ENCODE measurements at regions not wholly inside any gene's neighbourhood (a gene's known extent, or its start where the extent isn't known, plus 50 kb on each side); places are given as distances from the start of the nearest gene placed in this dataset.

GRCh38 chr4:152023674-152024073 is 262.9 kb upstream of the GATB start:
- H3K36me3 ChIP-seq (ENCODE audit: control insufficient read depth, insufficient read depth, low read length) = no peaks in the 10 kb centered on the region

GRCh38 chr4:152022543-152022942 is 261.7 kb upstream of the GATB start:
- Histone ChIP-seq H3K4me1 (ENCODE audit: control insufficient read depth, insufficient read depth, low read length) (no peaks in the 10 kb centered on the region), H3K27me3 (ENCODE audit: control insufficient read depth, insufficient read depth, low read length) (no peaks in the 10 kb centered on the region), H3K9ac (ENCODE audit: low read length) (no peak overlapping the region), H3K36me3 (ENCODE audit: control insufficient read depth, insufficient read depth, low read length) (no peaks in the 10 kb centered on the region), H3K27ac (ENCODE audit: low read depth, low read length) (no peak overlapping the region), H3K4me3 (ENCODE audit: low read length) (no peak overlapping the region)

More at GRCh38 chr4:152023674-152024073, 262.9 kb upstream of the GATB start:
- no peaks in the 10 kb centered on the region for H3K4me1 ChIP-seq (ENCODE audit: control insufficient read depth, insufficient read depth, low read length)
- no peaks in the 10 kb centered on the region for H3K27me3 ChIP-seq (ENCODE audit: control insufficient read depth, insufficient read depth, low read length)
- no peak overlapping the region for H3K27ac ChIP-seq (ENCODE audit: low read depth, low read length)
- H3K9ac ChIP-seq (ENCODE audit: low read length) = no peak overlapping the region
- H3K4me3 ChIP-seq (ENCODE audit: low read length) = no peak overlapping the region

- H3K4me3 ChIP-seq (ENCODE audit: low read length) = no peak overlapping the region
- no peak overlapping the region for H3K9ac ChIP-seq (ENCODE audit: low read length)
- H3K27me3 ChIP-seq (ENCODE audit: control insufficient read depth, insufficient read depth, low read length) = no peaks in the 10 kb centered on the region
- H3K27ac ChIP-seq (ENCODE audit: low read depth, low read length) = no peak overlapping the region
- H3K4me1 ChIP-seq (ENCODE audit: control insufficient read depth, insufficient read depth, low read length) = no peaks in the 10 kb centered on the region
- H3K36me3 ChIP-seq (ENCODE audit: control insufficient read depth, insufficient read depth, low read length) = no peaks in the 10 kb centered on the region
These were observed 261.1 kb upstream of the GATB start for GRCh38 chr4:152021788-152022438.

GRCh38 chr4:152020073-152020472 is 259.3 kb upstream of the GATB start:
- no peaks in the 10 kb centered on the region for H3K4me1 ChIP-seq (ENCODE audit: control insufficient read depth, insufficient read depth, low read length)
- H3K4me3 ChIP-seq (ENCODE audit: low read length) = no peak overlapping the region
- no peak overlapping the region for H3K9ac ChIP-seq (ENCODE audit: low read length)
- no peaks in the 10 kb centered on the region for H3K36me3 ChIP-seq (ENCODE audit: control insufficient read depth, insufficient read depth, low read length)
- no peaks in the 10 kb centered on the region for H3K27me3 ChIP-seq (ENCODE audit: control insufficient read depth, insufficient read depth, low read length)
- no peak overlapping the region for H3K27ac ChIP-seq (ENCODE audit: low read depth, low read length)

- H3K36me3 ChIP-seq (ENCODE audit: control insufficient read depth, insufficient read depth, low read length) = no peaks in the 10 kb centered on the region
- no peak overlapping the region for H3K27ac ChIP-seq (ENCODE audit: low read depth, low read length)
- H3K9ac ChIP-seq (ENCODE audit: low read length) = no peak overlapping the region
- no peaks in the 10 kb centered on the region for H3K27me3 ChIP-seq (ENCODE audit: control insufficient read depth, insufficient read depth, low read length)
- H3K4me1 ChIP-seq (ENCODE audit: control insufficient read depth, insufficient read depth, low read length) = no peaks in the 10 kb centered on the region
- H3K4me3 ChIP-seq (ENCODE audit: low read length) = no peak overlapping the region
These were observed 255.5 kb upstream of the GATB start for GRCh38 chr4:152016303-152016620.

GRCh38 chr4:152015597-152016302 is 254.9 kb upstream of the GATB start:
- Histone ChIP-seq H3K4me1 (ENCODE audit: control insufficient read depth, insufficient read depth, low read length) (no peaks in the 10 kb centered on the region), H3K9ac (ENCODE audit: low read length) (no peak overlapping the region), H3K27ac (ENCODE audit: low read depth, low read length) (no peak overlapping the region), H3K36me3 (ENCODE audit: control insufficient read depth, insufficient read depth, low read length) (no peaks in the 10 kb centered on the region), H3K4me3 (ENCODE audit: low read length) (no peak overlapping the region), H3K27me3 (ENCODE audit: control insufficient read depth, insufficient read depth, low read length) (no peaks in the 10 kb centered on the region)

DNA sequence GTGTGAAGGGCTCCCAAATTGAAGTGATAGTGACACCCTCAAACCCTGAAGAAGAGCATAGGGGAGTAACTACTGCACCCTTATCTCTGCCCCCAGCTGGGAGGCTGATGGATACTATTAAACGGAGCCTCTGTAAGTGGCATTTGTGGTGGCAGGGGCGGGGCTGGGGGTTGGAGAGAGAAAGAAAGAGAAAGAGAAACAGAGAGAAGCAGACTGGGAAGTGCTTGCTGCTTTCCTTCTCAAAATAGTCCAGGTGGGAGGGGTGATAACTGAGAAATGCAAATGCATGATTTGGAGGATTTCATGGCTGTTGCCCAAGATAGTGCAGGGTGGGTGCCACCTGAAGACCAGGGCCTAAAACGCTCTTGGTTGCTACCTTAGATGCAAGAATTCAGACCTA is 253.5 kb upstream of the GATB start:
- Histone ChIP-seq H3K9ac (ENCODE audit: low read length) (no peak overlapping the region), H3K4me1 (ENCODE audit: control insufficient read depth, insufficient read depth, low read length) (no peaks in the 10 kb centered on the region), H3K27me3 (ENCODE audit: control insufficient read depth, insufficient read depth, low read length) (no peaks in the 10 kb centered on the region), H3K27ac (ENCODE audit: low read depth, low read length) (no peak overlapping the region), H3K4me3 (ENCODE audit: low read length) (no peak overlapping the region), H3K36me3 (ENCODE audit: control insufficient read depth, insufficient read depth, low read length) (no peaks in the 10 kb centered on the region)

DNA sequence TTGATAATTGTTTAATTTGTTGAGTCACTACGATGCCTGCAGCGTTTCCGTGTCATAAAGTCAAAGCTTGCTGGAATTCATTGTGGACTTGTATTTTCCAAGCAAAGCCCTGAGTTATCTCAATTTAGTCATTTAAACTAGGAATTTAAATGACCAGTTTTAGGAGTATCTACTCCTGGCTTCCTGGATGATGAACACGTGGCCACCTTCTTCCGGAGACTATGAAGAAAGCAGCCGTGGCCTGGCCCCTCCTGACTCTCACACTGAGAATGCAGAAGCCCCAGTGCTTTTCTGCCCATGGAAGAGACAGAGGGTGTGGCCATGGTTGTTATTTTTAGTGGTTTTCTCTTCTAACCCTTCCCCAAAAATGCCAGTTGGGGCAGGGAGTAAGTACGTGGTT is 250.7 kb upstream of the GATB start:
- Histone ChIP-seq H3K27me3 (ENCODE audit: control insufficient read depth, insufficient read depth, low read length) (no peaks in the 10 kb centered on the region), H3K36me3 (ENCODE audit: control insufficient read depth, insufficient read depth, low read length) (no peaks in the 10 kb centered on the region), H3K4me1 (ENCODE audit: control insufficient read depth, insufficient read depth, low read length) (no peaks in the 10 kb centered on the region), H3K27ac (ENCODE audit: low read depth, low read length) (no peak overlapping the region), H3K4me3 (ENCODE audit: low read length) (no peak overlapping the region), H3K9ac (ENCODE audit: low read length) (no peak overlapping the region)

- Histone ChIP-seq H3K4me3 (ENCODE audit: low read length) (no peak overlapping the region), H3K36me3 (ENCODE audit: control insufficient read depth, insufficient read depth, low read length) (no peaks in the 10 kb centered on the region), H3K27me3 (ENCODE audit: control insufficient read depth, insufficient read depth, low read length) (no peaks in the 10 kb centered on the region), H3K4me1 (ENCODE audit: control insufficient read depth, insufficient read depth, low read length) (no peaks in the 10 kb centered on the region), H3K9ac (ENCODE audit: low read length) (no peak overlapping the region), H3K27ac (ENCODE audit: low read depth, low read length) (no peak overlapping the region)
These were observed 249.9 kb upstream of the GATB start for GRCh38 chr4:152010710-152011079.

GRCh38 chr4:152009983-152010709 is 249.3 kb upstream of the GATB start:
- no peaks in the 10 kb centered on the region for H3K27me3 ChIP-seq (ENCODE audit: control insufficient read depth, insufficient read depth, low read length)
- H3K27ac ChIP-seq (ENCODE audit: low read depth, low read length) = no peak overlapping the region
- H3K36me3 ChIP-seq (ENCODE audit: control insufficient read depth, insufficient read depth, low read length) = no peaks in the 10 kb centered on the region
- no peak overlapping the region for H3K9ac ChIP-seq (ENCODE audit: low read length)
- H3K4me1 ChIP-seq (ENCODE audit: control insufficient read depth, insufficient read depth, low read length) = no peaks in the 10 kb centered on the region
- H3K4me3 ChIP-seq (ENCODE audit: low read length) = no peak overlapping the region

DNA sequence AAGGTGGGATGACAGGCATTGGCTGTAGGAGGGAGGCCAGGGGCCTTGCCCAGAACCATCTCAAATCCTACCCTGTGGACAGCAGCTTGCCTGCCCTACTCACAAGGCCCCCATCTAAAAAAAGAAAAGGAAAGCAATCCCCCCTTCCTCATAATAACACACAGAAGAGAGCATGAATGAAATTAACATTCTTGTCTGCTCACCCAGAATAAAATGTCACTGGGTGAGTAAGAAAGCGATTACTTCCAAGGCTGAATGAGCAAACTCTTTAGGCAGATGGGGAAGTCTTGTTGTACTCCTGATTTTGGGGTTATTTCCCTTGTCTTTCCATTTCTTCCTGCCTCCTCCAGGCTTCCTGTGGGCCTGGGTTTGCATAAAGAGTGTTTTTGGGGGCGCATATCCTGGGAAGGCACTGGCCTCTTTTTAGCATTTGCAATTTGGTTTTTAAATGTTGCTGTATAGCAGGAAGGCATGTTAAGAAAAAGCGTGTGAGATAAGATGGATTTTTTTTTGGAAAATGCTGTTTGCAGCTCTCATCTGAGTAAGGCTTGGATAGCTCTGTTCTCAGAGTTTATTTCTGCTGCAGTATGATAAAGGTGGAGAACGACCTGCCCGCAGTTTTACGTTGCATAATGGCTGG is 248.3 kb upstream of the GATB start:
- H3K27me3 ChIP-seq (ENCODE audit: control insufficient read depth, insufficient read depth, low read length) = no peaks in the 10 kb centered on the region
- H3K4me1 ChIP-seq (ENCODE audit: control insufficient read depth, insufficient read depth, low read length) = no peaks in the 10 kb centered on the region
- no peak overlapping the region for H3K4me3 ChIP-seq (ENCODE audit: low read length)
- H3K36me3 ChIP-seq (ENCODE audit: control insufficient read depth, insufficient read depth, low read length) = no peaks in the 10 kb centered on the region
- H3K27ac ChIP-seq (ENCODE audit: low read depth, low read length) = no peak overlapping the region
- no peak overlapping the region for H3K9ac ChIP-seq (ENCODE audit: low read length)

- Histone ChIP-seq H3K36me3 (ENCODE audit: control insufficient read depth, insufficient read depth, low read length) (no peaks in the 10 kb centered on the region), H3K27ac (ENCODE audit: low read depth, low read length) (no peak overlapping the region), H3K4me3 (ENCODE audit: low read length) (no peak overlapping the region), H3K4me1 (ENCODE audit: control insufficient read depth, insufficient read depth, low read length) (no peaks in the 10 kb centered on the region), H3K9ac (ENCODE audit: low read length) (no peak overlapping the region), H3K27me3 (ENCODE audit: control insufficient read depth, insufficient read depth, low read length) (no peaks in the 10 kb centered on the region)
These were observed 246.3 kb upstream of the GATB start for GRCh38 chr4:152007111-152007510.

Measured in rectal smooth muscle tissue (tissue), 1 donor.